Fibroblast of lung (primary cell): ENCODE measurements at regions not wholly inside any gene's neighbourhood (a gene's known extent, or its start where the extent isn't known, plus 50 kb on each side); places are given as distances from the start of the nearest gene placed in this dataset.

Experiments
- EZH2 ChIP-seq: IDR thresholded peaks from 2 replicates; pipeline ENCODE4 v1.5.1; 2012; ENCODE audit warnings: low read length, control low read depth, mild to moderate bottlenecking; ENCODE audit errors: missing control alignments
- TF ChIP-seq, protein P1 (sequence below), 2 donors: IDR thresholded peaks in 1 of 2; conservative IDR thresholded peaks in 1 of 2; 1 replicate in 1 of 2; 2 replicates in 1 of 2; pipeline ENCODE4 v1.5.1; 2011 to 2012; ENCODE audit warnings: low read length in 2 of 2, control low read depth in 1 of 2, inconsistent platforms in 1 of 2, low read depth in 1 of 2, mild to moderate bottlenecking in 1 of 2

DNA sequence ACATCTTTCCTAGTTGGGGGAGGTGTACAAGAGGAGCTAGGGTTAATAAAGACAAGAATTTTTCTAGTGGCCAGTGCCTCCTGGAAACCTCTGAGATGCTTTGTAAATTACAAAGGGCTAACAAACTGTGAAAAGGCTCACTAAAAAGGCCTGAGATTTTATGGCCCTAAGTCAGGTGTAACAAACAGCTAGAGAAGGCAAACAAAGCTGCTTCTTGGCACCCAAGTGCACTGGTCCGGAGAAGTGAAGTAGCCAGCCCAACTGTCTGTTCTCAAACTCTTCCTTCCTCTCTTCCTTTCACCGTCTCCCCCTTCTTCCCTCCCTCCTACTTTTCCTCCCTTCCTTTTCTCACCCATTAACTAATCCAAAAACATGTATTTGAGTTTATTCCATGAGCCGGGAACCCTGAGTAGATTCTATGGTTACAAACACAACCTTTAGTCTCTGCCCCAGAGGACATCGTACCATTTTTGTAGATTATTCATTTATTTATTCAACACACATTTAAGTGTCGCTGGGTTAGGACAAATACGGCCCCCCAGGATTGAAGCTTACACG is 143.4 kb upstream of the PCGF5 start:
- TF ChIP-seq, protein P1, sequence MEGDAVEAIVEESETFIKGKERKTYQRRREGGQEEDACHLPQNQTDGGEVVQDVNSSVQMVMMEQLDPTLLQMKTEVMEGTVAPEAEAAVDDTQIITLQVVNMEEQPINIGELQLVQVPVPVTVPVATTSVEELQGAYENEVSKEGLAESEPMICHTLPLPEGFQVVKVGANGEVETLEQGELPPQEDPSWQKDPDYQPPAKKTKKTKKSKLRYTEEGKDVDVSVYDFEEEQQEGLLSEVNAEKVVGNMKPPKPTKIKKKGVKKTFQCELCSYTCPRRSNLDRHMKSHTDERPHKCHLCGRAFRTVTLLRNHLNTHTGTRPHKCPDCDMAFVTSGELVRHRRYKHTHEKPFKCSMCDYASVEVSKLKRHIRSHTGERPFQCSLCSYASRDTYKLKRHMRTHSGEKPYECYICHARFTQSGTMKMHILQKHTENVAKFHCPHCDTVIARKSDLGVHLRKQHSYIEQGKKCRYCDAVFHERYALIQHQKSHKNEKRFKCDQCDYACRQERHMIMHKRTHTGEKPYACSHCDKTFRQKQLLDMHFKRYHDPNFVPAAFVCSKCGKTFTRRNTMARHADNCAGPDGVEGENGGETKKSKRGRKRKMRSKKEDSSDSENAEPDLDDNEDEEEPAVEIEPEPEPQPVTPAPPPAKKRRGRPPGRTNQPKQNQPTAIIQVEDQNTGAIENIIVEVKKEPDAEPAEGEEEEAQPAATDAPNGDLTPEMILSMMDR (conservative IDR thresholded peaks at IDR 0.05 in 1 of 2, IDR thresholded peaks at IDR 0.05 in 1 of 2; ENCODE audit: low read depth in 1 of 2, low read length in 2 of 2) = no peak
- no peak for TF ChIP-seq EZH2
